Uterus (tissue), 2 donors: ENCODE measurements at regions not wholly inside any gene's neighbourhood (a gene's known extent, or its start where the extent isn't known, plus 50 kb on each side); places are given as distances from the start of the nearest gene placed in this dataset.

Source experiments
- CTCF ChIP-seq, 4 experiments: fragments of 200-600 bp in 2 of 4; fragments of 450-650 bp in 2 of 4; sonication (generic) in 2 of 4; IDR thresholded peaks; one replicate each; pipeline ENCODE4 v1.5.1; 2016 to 2019; ENCODE audit warnings: antibody characterized with exemption in 4 of 4, mild to moderate bottlenecking in 2 of 4, moderate library complexity in 1 of 4
- POLR2A ChIP-seq, 2 donors: fragments of 450-650 bp; IDR thresholded peaks; one replicate each; pipeline ENCODE4 v1.6.1; 2016; ENCODE audit warnings: antibody characterized with exemption in 2 of 2, mild to moderate bottlenecking in 1 of 2, moderate library complexity in 1 of 2

- no peak for TF ChIP-seq CTCF (IDR thresholded peaks at IDR 0.05)
- TF ChIP-seq POLR2A (IDR thresholded peaks at IDR 0.05), result no peak
Measured at GRCh38 chr5:91888810-91889209, 505.7 kb upstream of the ARRDC3 start.
